ENCODE measurements at regions not wholly inside any gene's neighbourhood (a gene's known extent, or its start where the extent isn't known, plus 50 kb on each side); places are given as distances from the start of the nearest gene placed in this dataset.
A peak's percentile ranks its signal among the peaks of the same experiment; 100 is the strongest.

DNA sequence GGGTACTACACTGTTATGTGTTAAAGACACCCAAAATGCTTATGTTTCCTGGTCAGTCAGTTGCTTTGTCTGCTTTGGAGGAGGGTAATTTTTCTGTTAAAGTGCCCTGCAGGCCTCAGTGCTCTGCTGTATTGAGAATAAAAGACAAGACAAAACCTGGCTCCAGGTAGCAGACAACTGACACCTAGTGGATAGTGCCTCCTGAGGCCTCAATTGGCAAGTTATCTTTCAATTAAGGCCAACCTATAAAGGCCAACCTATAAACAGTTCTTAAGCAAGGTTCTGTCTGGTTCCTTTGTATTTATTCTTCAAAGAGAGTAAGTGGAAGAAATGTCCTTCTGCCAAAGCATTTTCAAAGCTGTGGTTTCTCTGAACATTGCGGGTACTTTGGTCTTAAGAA, 773.8 kb downstream of the MECOM start:
- TF ChIP-seq, protein P1, sequence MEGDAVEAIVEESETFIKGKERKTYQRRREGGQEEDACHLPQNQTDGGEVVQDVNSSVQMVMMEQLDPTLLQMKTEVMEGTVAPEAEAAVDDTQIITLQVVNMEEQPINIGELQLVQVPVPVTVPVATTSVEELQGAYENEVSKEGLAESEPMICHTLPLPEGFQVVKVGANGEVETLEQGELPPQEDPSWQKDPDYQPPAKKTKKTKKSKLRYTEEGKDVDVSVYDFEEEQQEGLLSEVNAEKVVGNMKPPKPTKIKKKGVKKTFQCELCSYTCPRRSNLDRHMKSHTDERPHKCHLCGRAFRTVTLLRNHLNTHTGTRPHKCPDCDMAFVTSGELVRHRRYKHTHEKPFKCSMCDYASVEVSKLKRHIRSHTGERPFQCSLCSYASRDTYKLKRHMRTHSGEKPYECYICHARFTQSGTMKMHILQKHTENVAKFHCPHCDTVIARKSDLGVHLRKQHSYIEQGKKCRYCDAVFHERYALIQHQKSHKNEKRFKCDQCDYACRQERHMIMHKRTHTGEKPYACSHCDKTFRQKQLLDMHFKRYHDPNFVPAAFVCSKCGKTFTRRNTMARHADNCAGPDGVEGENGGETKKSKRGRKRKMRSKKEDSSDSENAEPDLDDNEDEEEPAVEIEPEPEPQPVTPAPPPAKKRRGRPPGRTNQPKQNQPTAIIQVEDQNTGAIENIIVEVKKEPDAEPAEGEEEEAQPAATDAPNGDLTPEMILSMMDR (IDR thresholded peaks at IDR 0.05): no peak
- Histone ChIP-seq H3K36me3 (ENCODE audit: low read depth) (no peaks in the 10 kb centered on the region), H3K4me3 (no peak overlapping the region), H3K4me1 (ENCODE audit: low read depth) (no peaks in the 10 kb centered on the region), H3K9me3 (no peaks in the 10 kb centered on the region)
- peak; percentile 45 for ATAC-seq
- DNase-seq: peak in 1 of 3 donors; percentile 10
- intact Hi-C loops (cut with DNase I, micrococcal nuclease): no loop called here

DNA sequence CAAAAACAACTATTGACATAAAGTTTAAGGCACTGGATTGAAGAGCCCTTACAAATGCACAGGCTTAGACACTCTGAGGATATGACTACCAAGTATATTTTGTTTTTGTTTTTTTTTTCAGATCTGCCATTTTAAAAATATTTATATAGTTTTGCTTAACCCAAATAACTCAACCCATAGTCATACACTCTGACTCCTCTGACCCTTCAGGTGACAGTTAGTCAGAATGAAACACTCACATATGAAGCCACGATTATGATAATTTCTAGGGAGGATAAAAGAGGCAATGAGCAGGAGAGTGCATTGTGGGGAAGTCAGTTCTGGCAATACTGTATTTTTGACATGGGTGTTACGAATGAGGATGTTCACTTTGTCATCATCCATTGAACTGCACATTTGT, 774.7 kb downstream of the MECOM start:
- TF ChIP-seq, protein P1 (IDR thresholded peaks at IDR 0.05): no peak
- Histone ChIP-seq H3K36me3 (ENCODE audit: low read depth) (no peaks in the 10 kb centered on the region), H3K9me3 (no peaks in the 10 kb centered on the region), H3K4me3 (no peak overlapping the region), H3K4me1 (ENCODE audit: low read depth) (no peaks in the 10 kb centered on the region)
- DNase-seq (no peak), ATAC-seq (no peak)
- intact Hi-C loops (cut with DNase I, micrococcal nuclease): no loop called here

DNA sequence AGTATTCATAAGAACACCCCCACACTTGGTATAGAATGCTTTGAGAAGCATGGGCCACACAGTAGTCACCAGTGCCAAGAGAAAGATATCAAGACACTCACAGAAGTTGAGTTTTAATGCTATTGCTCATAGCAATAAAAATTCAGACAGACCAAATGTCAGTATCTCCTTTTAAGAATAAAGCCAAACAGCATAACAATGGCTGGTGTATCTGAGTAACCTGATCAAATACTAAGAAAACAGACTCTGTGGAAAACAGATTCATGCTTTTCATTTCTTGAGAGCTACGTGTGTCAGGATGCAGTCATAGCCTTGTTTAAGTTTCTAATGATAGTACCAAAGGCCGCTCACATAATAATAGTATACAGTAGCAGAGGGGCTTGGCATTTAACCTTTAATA, 778.5 kb downstream of the MECOM start:
- intact Hi-C loops (cut with DNase I, micrococcal nuclease): no loop called here
- H3K36me3 ChIP-seq (ENCODE audit: low read depth): no peaks in the 10 kb centered on the region
- H3K9me3 ChIP-seq: no peaks in the 10 kb centered on the region
- DNase-seq: no peak
- TF ChIP-seq, protein P1 (IDR thresholded peaks at IDR 0.05): no peak
- H3K4me3 ChIP-seq: no peak overlapping the region
- ATAC-seq: no peak
- H3K4me1 ChIP-seq (ENCODE audit: low read depth): no peaks in the 10 kb centered on the region

GRCh38 chr3:168884353-168884903, 779.1 kb downstream of the MECOM start:
- TF ChIP-seq, protein P1 (IDR thresholded peaks at IDR 0.05): no peak
- peak; percentile 77 for ATAC-seq
- peak in 1 of 3 donors; percentile 67 for DNase-seq
- Histone ChIP-seq H3K9me3 (no peaks in the 10 kb centered on the region), H3K4me1 (ENCODE audit: low read depth) (no peaks in the 10 kb centered on the region), H3K36me3 (ENCODE audit: low read depth) (no peaks in the 10 kb centered on the region), H3K4me3 (no peak overlapping the region)
- intact Hi-C loops (cut with DNase I, micrococcal nuclease): no loop called here

- TF ChIP-seq, protein P1 (IDR thresholded peaks at IDR 0.05): no peak
- DNase-seq (no peak), ATAC-seq (no peak)
- no peak overlapping the region for H3K4me3 ChIP-seq
- no peaks in the 10 kb centered on the region for H3K9me3 ChIP-seq
- H3K4me1 ChIP-seq (ENCODE audit: low read depth): no peaks in the 10 kb centered on the region
- H3K36me3 ChIP-seq (ENCODE audit: low read depth): no peaks in the 10 kb centered on the region
- intact Hi-C loops (cut with DNase I, micrococcal nuclease): no loop called here
These were observed 780.4 kb downstream of the MECOM start for GRCh38 chr3:168883145-168883544.

GRCh38 chr3:168881804-168882203, 781.7 kb downstream of the MECOM start:
- Histone ChIP-seq H3K4me3 (no peak overlapping the region), H3K36me3 (ENCODE audit: low read depth) (no peaks in the 10 kb centered on the region), H3K4me1 (ENCODE audit: low read depth) (no peaks in the 10 kb centered on the region), H3K9me3 (no peaks in the 10 kb centered on the region)
- intact Hi-C loops (cut with DNase I, micrococcal nuclease): no loop called here
- no peak for ATAC-seq
- TF ChIP-seq, protein P1 (IDR thresholded peaks at IDR 0.05): no peak
- no peak for DNase-seq
